Prostate gland (tissue), 2 donors: ENCODE measurements at regions not wholly inside any gene's neighbourhood (a gene's known extent, or its start where the extent isn't known, plus 50 kb on each side); places are given as distances from the start of the nearest gene placed in this dataset.

Source experiments
- CTCF ChIP-seq, 4 experiments: fragments of 200-600 bp in 2 of 4; fragments of 450-650 bp in 2 of 4; sonication (generic) in 2 of 4; IDR thresholded peaks; 1 replicate in 3 of 4; 2 replicates in 1 of 4; pipeline ENCODE4 v1.5.1; 2016 to 2019; ENCODE audit warnings: antibody characterized with exemption in 4 of 4, mild to moderate bottlenecking in 2 of 4, moderate library complexity in 2 of 4
- POLR2A ChIP-seq: fragments of 450-650 bp; IDR thresholded peaks from one replicate; pipeline ENCODE4 v1.6.1; 2016; ENCODE audit warnings: antibody characterized with exemption, mild to moderate bottlenecking
- POLR2AphosphoS5 ChIP-seq: sonication (generic); formaldehyde crosslinking; IDR thresholded peaks from one replicate; pipeline ENCODE4 v1.6.1; 2017; ENCODE audit warnings: antibody characterized with exemption

GRCh38 chr7:13603016-13603415 lies 386.4 kb downstream of the ETV1 start:
- no peak for TF ChIP-seq CTCF (IDR thresholded peaks at IDR 0.05)
- no peak for TF ChIP-seq POLR2AphosphoS5
- no peak for TF ChIP-seq POLR2A
